ENCODE measurements at regions not wholly inside any gene's neighbourhood (a gene's known extent, or its start where the extent isn't known, plus 50 kb on each side); places are given as distances from the start of the nearest gene placed in this dataset.
"Not testable (repeated sequence)": the region's sequence is repeated elsewhere in the genome, so short reads cannot be mapped to it uniquely, and the experiment has no call there.

DNA sequence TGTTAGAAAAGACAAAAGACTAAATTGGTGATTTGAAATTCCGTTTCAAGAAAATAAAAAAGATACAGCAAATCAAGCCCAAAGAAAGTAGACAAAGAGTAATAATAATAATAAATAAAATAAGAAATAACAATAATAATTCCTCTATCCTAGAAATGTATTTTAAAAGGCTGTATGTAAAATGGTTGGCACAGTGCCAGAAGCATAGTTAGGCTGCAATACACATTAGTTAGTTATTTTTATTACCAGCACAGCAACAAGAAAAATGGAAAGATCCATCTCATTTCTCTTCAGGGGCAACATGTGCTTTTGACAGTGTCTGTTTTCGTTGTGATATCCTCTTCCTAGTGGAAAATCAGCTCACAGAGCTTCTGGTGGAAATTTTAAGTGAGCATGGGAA is 174.1 kb upstream of the TMTC1 start:
- DNase-seq (ENCODE audit: low read depth in 2 of 2), result no peak

DNA sequence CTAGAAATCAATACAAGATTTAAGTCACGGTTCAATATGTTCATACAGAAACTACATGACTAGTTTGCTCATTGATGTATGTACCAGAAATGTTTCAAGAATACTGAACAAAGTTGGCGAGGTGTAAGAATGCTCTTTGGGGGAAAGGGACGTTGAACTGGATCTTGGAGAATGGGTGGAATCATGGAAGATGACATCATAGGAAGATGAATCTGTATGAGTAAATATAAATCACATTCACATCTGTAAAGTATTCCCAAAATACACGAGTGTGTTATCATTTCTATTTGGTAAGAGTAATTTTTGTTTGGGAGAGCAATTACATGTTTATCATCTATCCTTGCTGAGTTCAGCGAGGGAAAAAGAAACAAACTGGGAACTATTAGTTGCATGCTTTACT is 162.2 kb upstream of the TMTC1 start:
- DNase-seq (ENCODE audit: low read depth in 2 of 2), result no peak

DNA sequence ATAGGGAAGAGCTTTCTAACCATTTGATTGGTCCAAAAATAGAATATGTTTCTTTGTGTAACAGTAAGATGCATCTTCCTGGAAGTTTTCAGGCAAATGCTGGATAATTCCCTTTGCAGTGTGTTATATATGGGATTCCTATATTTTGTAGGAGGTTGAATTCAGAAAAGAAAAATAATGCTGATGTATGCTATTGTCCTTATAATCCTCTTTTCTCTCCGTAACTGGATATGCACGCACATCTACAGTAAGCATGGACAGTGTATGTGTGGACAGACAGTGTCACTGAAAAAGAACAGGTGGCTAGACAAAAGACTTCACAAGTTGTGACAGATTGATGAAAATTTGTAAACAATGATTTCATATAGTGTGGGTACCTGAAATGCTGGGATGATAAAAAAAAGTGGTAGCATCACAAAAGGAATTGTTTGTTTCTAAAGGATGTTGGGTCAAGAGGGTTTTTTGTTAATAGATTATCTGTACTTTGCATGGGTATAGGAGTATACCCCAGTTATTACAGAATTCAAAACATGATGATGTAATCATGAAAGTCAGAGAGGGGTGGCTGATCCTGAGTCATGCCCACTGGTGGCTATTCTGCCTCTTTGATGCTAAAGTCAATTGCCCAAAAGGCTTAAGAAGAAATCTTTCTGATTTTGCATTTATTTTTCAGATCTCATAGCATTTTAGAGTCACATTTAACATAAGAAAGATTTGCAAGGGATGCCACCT is 160.7 kb upstream of the TMTC1 start:
- no peak for DNase-seq (ENCODE audit: low read depth in 2 of 2)

DNA sequence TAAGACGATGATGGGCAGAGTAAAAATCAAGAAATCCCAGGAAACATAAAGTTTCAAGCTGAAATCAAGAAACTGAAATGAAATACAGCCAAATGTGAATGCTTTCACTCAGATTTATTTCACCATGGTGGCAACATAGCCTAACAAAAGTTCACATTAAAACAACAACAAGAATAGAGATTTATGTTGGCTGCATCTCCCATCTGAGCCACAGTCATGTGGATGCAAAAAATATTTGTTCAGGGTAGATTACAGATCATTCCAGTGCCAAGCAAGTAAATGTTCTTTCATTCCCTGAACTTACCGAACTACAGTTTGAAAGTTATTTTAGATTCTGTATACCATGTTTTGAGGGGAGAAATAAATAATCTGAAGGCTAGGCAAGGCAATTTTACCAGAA is 159.9 kb upstream of the TMTC1 start:
- no peak for DNase-seq (ENCODE audit: low read depth in 2 of 2)

DNA sequence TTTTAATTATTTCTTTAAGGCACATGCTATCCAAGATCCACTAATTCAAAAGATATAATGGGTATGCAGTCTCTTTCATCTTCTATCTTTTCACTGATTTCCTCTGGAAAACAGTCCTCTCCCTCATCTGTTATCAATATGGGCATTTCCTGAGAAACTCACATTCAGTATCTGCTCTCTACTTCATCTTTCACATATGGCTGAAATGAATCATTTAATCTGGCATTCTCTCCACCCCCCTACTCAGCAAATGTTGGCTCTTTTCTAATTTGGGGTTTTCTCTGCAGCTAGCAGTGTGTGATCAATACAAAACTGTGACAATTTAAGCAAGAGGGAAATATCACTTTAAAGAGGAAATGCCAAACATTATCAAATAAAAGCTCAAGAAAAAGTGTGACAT is 157.1 kb upstream of the TMTC1 start:
- DNase-seq (ENCODE audit: low read depth in 2 of 2), result no peak

DNA sequence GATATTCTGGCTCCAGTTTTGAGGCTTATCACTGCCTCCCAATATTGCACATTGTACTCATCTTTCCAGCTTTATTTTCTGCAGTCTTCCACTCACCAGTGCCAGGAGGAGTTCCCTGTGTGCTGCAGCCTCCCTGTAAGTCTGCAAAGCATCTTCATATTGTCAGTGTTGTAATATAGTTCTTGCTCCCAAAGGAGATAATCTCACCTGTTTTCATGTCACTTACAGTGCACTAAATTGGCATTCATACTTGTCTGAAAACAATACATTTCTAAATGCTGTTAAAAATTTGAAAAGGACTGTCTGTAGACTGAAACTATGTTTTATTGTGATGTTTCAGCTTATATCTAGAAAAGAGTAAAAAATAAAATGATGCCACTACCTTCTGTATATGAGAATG is 146.8 kb upstream of the TMTC1 start:
- DNase-seq (ENCODE audit: low read depth in 2 of 2), result no peak

DNA sequence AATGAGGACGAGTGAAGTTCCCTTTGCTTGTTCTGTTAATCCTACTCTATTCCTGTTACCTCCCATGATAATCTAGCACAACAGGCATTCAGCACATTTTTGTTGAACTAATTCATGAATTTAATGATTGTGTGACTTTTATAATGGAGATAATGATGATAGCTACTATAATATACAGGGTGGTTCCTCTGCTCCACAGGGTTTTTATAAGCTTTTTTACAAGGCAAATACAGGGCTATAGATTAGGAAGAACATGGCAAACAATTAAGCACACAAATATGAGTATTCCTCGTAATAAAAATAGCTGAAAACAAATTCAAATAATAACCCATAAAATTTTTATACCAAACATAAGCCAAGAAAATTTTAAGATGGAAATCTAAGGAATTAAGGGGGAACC is 145.6 kb upstream of the TMTC1 start:
- no peak for DNase-seq (ENCODE audit: low read depth in 2 of 2)

DNA sequence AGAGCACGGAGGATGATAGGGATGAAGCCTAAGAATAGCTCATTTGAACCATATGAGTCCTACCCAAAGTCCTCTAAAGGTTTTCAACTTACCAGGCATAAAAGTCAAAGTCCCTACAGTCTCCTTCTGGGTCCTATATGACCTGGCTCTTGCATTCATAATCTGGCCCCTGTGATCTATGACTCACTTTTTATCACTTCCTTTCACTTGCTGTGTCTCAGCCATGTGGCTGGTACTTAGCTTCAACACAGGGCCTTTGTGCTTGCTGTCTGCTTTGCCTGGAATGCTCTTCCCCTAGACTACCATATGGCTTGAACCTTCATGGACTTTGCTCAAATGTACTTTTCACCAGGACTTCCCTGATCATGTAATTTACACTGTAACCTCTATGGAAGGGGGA is 137.6 kb upstream of the TMTC1 start:
- DNase-seq (ENCODE audit: low read depth in 2 of 2), result no peak

DNA sequence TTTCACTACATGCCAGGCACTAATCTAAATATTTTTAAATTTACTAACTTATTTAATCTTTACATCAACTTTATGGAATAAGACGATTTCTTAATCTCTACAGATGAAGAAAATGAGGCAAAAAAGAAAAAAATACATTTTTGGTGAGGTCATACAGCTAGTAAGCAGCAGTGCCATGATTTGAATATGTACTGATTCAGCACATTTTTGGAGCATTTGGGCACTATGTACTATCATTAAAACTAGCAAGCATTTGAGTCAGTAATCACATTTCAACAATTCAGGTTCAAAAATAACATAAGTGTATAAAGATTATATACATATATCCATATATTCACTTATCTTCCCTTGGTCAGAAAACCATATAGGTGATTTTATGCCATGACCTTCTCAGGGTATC is 124.4 kb upstream of the TMTC1 start:
- no peak for DNase-seq (ENCODE audit: low read depth in 2 of 2)

DNA sequence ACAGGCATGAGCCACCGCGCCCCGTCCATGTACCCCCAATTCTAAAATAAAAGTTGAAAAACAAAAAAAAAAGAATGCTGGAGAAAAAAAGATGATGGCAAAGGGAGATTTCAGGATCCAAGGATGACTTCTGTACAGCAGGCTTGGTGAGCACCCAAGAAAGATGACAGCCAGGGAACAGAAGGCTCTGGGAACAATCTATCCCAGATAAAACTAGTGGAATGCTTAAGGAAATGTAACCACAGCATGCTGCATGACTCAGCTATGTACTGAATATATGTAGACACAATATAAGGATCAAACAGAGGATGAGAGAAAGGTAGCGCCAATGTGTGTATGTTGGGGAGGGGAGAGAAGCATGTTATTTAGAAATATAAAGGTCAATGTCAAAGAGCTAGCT is 123.7 kb upstream of the TMTC1 start:
- DNase-seq (ENCODE audit: low read depth in 2 of 2), result no peak

DNA sequence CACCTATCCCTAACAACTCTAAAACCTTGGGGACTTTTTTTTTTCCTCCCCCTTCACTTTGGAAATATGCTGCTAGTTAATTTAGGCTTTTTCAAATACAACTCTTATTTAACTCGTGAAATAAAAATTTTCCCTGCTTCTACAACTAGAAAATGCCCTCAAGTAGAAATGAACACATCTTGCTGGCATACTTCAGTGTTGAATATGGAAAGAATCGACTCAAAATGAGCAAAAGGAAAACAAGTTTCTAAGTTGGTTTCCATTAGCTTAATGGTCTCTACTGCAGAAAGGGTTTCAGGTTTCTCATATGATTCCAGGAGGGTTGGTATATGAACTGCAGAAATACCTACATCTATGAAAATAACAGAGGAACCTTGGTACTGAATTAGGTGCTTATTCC is 118.3 kb upstream of the TMTC1 start:
- no peak for DNase-seq (ENCODE audit: low read depth in 2 of 2)

DNA sequence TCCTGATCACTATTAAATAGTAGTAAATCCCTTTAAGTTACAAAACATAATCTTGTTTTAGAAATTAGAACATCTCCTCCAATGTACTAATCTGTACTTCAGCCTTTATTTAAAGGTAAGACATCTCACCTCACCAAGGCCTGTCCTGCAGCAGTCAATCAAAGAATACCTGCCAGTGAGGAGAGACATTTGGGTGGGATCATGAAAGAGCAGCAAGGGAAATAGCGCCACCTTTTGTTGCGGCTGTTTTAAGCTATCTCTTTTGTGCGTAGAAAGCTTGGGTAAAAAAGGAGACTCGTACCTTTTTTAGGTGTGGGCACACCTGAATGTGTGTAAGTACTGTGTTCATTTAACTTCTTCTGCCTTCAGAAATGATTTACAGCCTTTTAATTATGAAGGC is 117.8 kb upstream of the TMTC1 start:
- DNase-seq (ENCODE audit: low read depth in 2 of 2), result no peak

DNA sequence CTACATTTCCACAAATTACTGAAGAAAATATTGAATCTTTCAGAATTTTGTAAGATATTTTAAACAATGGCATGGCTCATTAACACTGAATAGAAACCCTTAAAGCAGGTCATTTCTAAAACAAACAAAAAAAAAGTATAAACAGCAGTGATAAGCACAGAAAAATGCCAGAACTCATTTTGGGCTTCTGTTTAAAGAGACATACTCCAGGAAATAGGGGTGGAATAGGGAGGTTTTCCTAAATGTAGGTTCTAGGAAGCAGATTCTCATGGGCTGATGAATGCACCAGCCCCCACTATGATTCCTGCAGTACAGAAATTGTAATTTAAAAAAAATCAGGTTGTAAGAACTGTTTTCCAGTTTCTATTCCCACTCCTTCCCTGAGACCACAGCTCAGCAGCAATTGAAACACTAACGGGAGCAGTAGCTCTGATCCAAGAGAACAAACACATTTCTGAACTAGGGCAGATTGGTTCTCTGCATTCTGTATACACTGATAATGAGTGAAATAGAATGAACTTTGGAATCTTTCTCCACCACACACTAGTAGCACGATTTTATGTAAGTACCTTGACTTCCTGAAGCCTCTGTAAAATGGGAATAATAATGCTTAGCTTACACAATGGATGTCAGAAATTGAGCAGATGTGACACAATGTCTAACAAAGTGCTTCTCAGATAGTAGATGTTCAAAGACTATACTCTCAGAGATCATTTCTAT is 115.6 kb upstream of the TMTC1 start:
- DNase-seq (ENCODE audit: low read depth in 2 of 2), result no peak

DNA sequence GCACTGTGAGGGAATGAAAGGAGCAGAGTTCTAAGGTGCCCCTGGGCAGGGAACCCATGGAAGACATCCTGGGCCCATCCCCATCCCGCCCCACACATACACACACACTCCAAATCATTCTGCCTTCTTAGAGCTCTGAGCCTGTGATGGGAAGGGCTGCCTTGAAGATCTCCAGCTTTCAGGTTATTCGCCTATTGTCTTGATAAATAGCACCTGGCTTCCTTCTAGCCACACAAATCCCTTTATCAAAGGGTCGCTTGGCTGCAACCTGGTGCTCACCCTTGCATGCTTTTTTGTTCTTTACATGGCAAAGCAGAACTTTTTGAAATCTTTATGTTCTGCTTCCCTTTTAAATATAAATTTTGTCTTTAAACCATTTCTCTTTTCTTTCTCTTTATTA is 112.2 kb upstream of the TMTC1 start:
- no peak for DNase-seq (ENCODE audit: low read depth in 2 of 2)

DNA sequence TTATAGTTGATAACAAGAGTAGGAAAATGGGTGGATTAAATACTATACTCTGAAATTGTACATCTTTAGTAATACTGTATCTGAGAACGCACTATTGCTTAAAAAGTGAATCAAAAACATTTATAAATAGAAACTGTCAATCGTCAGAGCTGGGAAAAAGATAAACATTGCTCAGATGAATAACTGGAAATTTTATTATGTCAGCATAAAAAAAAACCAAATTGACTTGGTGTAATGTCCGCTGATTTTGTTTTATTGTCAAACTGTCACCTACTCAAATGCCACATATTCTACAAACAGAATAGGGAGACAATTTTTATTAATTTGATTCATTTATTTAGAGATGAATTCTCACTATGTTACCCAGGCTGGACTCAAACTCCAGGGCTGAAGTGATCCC is 109.3 kb upstream of the TMTC1 start:
- no peak for DNase-seq (ENCODE audit: low read depth in 2 of 2)

DNA sequence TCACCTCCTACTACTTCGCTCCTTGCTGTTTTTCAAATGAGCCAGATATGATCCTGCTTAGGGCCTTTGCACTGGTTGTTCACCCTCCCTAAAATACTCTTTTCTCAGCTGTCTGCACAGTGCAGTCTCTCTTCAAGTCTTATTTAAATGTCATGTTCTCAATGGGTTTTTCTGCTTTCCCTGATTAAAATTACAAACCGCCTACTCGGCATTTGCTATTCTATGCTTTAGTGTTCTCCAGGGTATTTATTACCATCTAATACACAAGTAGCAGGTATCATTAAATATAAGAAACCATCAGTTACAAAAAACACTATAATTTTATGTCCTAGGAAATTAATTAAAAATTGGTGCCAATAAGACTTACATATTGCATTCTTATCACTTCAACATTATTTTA is 108.0 kb upstream of the TMTC1 start:
- DNase-seq (ENCODE audit: low read depth in 2 of 2), result no peak

DNA sequence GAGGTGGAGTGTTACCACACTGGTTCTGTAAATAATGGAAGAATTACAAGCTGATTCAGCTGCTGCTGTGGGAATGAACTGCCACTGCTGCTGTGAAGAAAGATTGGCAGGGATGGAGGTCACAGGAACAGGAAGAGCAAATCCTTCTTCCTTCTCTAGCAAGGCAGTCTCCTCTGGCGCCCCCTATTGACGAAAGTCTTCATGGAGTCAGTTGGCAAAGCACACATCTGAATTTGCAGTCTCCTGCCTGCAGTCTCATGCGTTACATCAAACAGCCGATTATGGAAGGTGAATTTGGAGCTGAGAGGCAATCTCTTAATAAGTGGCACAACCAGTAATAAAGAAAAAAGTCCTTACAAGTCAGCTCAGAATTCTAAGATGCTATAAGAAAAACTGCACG is 106.0 kb upstream of the TMTC1 start:
- DNase-seq (ENCODE audit: low read depth in 2 of 2), result peak in 1 of 2 donors; percentile 2

DNA sequence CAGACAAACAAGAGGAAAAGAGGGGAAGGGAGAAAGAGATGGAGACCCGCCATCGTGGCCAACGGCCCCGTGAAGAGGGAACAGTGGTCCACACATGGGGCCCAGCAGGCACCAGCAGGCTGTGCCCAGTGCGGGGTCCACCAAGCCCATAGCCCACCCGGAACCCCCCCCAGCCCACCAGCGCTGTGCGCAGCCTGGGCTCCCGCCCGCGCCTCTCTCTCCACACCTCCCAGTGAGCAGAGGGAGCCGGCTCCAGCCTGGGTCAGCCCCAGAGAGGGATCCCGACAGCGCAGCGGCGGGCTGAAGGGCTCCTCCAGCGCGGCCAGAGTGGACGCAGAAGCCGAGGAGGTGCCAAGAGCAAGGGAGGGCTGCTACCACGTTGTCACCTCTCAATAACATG is 105.0 kb upstream of the TMTC1 start:
- DNase-seq (ENCODE audit: low read depth in 2 of 2), result no peak

DNA sequence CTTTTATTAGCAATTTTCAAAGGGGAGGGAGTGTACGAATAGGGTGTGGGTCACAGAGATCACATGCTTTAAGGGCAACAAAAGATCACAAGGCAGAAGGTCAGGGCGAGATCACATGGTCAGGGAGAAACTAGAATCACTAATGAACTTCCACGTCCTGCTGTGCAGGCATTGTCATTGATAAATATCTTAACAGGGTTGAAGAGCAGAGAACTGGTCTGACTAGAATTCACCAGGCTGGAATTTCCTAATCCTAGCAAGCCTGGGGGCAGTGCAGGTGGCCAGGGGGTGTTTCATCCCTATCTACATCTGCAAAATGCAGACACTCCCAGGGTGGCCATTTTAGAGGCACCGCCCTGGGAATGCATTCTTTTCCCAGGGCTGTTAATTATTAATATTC is 101.2 kb upstream of the TMTC1 start:
- DNase-seq (ENCODE audit: low read depth in 2 of 2), result not testable (repeated sequence)

DNA sequence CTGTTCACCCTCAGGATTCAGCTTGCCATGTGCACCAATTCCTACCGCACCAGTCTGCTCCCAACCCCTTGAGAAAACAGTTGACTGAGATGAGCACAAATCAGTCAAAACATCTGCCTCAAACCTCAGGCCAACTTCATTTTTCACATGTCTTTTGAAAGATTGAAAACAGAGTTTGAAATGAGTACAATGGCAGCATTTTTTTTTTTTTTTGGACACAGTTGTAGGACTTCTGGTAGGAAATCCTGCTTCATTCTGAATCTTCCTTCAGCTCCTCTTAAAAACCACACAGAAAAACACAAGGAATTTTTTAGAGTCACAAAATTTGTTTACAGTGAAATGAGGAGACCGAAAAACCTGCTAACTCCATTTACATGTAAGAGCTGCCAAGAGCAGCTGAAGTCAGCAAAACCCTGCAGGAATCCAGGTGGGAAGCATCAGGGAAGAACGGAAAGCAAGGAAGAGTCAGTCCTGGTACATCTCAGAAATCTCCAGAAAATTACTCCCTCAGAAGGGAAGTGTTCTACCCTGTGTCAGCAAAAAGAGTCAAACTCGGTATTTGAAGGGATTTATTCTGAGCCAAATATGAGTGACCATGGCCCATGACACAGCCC is 100.3 kb upstream of the TMTC1 start:
- DNase-seq (ENCODE audit: low read depth in 2 of 2), result no peak

DNA sequence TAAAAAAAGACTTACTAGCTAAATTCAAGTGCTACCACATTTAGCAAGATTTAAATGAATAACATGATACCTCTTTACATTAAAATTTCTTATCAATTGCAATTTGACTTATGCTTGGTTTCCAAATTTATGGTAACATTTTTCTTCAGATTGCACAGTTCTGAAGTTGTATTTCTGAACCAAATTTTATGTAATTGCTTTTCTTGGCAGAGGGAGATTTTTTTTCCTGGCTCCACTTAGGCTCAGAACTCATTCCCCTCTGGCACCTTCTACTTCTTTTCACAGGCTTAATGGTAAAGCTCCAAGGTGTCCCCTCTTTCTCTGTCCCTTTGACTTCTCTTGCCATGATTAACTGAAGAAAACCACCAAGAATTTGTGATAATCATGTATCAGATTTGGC is 99.8 kb upstream of the TMTC1 start:
- no peak for DNase-seq (ENCODE audit: low read depth in 2 of 2)

DNA sequence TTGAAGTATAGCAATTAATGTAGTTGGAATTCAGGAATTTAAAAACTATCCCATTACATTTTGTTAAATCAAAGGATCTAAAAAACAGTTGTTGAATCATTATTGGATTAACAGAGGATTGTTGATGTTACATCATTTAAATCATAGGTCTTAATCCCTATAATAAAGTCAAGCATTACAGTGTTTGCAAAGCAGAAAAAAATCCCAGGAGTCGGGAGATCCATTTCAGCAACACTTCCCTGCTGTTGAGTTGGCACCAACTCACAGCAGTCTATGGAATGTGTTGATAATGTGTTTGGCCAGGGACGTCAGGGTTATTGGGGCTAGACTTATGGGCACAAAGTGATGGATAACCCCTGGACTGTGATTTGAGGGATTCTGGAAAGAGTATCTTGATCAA is 99.1 kb upstream of the TMTC1 start:
- DNase-seq (ENCODE audit: low read depth in 2 of 2), result no peak

DNA sequence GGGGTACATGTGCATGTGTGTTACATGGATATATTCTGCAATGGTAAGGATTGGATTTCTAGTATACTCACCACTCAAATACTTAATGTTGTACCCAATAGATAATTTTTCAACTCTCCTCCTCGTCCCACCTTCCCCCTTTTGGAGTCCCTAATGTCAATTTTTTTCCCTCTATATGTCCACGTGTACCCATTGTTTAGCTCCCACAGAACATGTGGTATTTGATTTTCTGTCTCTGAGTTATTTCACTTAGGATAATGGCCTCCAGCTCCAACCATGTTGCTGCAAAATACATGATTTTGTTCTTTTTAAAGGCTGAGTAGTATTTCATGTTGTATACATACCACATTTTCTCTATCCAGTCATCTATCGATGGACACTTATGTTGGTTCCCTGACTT is 97.2 kb upstream of the TMTC1 start:
- DNase-seq (ENCODE audit: low read depth in 2 of 2), result no peak
